ENCODE measurements at regions not wholly inside any gene's neighbourhood (a gene's known extent, or its start where the extent isn't known, plus 50 kb on each side); places are given as distances from the start of the nearest gene placed in this dataset.

DNA sequence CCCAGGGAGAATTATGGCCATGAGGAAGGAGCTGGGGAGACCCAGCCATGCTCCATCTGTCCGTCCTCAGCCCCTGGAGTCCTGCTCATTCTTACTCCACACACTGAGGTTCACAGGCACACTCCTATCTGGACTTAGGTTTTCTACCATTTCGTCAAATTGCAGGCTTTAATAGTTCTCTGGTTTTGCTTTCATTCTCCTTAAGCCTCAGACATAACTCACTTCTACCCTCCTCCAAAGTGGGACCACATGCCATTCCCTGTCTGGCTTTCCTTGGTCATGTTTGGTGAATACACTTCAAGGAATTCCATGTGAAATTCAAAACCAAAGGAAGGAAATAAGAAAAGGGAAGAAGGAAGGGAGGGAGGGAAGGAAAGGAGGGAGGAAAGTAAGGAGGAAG is 115.7 kb downstream of the CMPK2 start:
- TF ChIP-seq, protein P1, sequence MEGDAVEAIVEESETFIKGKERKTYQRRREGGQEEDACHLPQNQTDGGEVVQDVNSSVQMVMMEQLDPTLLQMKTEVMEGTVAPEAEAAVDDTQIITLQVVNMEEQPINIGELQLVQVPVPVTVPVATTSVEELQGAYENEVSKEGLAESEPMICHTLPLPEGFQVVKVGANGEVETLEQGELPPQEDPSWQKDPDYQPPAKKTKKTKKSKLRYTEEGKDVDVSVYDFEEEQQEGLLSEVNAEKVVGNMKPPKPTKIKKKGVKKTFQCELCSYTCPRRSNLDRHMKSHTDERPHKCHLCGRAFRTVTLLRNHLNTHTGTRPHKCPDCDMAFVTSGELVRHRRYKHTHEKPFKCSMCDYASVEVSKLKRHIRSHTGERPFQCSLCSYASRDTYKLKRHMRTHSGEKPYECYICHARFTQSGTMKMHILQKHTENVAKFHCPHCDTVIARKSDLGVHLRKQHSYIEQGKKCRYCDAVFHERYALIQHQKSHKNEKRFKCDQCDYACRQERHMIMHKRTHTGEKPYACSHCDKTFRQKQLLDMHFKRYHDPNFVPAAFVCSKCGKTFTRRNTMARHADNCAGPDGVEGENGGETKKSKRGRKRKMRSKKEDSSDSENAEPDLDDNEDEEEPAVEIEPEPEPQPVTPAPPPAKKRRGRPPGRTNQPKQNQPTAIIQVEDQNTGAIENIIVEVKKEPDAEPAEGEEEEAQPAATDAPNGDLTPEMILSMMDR (conservative IDR thresholded peaks at IDR 0.05), result no peak
- TF ChIP-seq ZFX (IDR thresholded peaks at IDR 0.05), result no peak
